GM12865 (cell line): ENCODE measurements at regions not wholly inside any gene's neighbourhood (a gene's known extent, or its start where the extent isn't known, plus 50 kb on each side); places are given as distances from the start of the nearest gene placed in this dataset.
A peak's percentile ranks its signal among the peaks of the same experiment; 100 is the strongest.

Source experiments
- DNase-seq: peaks from one replicate; pipeline ENCODE4 v3.0.0; 2010; ENCODE audit warnings: low read depth
- H3K4me3 ChIP-seq: 2 replicates; pipeline ENCODE4 v1.5.1; 2011; ENCODE audit warnings: mild to moderate bottlenecking, low read depth, low read length, control low read depth
- TF ChIP-seq, protein P1 (sequence below): IDR thresholded peaks from 2 replicates; pipeline ENCODE4 v1.5.1; 2011; ENCODE audit warnings: low read length, control low read depth, low read depth, inconsistent platforms; ENCODE audit not compliant: insufficient read depth; ENCODE audit errors: missing control alignments

DNA sequence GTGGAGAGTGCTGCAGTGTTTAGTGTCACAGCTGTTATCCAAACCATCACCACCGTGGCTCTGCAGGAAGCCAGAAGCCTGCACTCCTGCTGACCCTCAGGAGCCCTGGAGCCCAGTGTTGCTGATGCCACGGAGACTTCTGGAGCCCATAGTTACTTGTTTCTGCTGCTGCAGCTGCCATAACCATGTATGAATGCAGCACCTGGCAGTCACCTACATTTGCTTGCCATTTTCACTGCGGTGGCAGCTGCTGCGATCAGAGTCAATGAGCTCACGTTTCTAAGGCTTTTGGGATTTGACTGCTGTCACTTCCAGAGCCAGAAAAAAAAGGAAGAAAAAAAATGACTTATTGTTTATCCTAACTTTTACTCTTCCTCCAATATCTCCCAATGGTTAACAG, 299.2 kb upstream of the THRB start:
- H3K4me3 ChIP-seq, result no peak overlapping the region
- DNase-seq, result no peak
- TF ChIP-seq, protein P1, sequence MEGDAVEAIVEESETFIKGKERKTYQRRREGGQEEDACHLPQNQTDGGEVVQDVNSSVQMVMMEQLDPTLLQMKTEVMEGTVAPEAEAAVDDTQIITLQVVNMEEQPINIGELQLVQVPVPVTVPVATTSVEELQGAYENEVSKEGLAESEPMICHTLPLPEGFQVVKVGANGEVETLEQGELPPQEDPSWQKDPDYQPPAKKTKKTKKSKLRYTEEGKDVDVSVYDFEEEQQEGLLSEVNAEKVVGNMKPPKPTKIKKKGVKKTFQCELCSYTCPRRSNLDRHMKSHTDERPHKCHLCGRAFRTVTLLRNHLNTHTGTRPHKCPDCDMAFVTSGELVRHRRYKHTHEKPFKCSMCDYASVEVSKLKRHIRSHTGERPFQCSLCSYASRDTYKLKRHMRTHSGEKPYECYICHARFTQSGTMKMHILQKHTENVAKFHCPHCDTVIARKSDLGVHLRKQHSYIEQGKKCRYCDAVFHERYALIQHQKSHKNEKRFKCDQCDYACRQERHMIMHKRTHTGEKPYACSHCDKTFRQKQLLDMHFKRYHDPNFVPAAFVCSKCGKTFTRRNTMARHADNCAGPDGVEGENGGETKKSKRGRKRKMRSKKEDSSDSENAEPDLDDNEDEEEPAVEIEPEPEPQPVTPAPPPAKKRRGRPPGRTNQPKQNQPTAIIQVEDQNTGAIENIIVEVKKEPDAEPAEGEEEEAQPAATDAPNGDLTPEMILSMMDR, result no peak

DNA sequence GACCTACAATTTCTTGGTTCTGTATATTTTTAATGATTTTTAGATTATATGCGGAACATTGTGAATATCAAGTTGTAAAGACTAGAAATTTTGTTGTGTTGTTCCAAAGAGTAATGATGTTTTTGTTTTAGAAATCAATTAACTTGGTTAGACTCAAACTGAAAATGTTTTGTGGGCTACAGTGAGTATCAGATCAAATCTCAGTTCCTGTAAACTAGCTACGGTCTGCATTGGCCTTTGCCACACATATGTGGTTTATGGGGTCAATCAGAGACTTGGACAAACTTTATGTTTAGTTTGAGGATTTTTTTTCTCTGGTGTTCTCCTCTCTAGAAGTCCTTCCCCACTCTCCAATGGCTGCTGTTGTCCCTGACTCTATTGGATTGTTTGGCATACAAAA, 308.0 kb upstream of the THRB start:
- DNase-seq, result peak; percentile 59
- TF ChIP-seq, protein P1, result no peak
- H3K4me3 ChIP-seq, result no peak overlapping the region

DNA sequence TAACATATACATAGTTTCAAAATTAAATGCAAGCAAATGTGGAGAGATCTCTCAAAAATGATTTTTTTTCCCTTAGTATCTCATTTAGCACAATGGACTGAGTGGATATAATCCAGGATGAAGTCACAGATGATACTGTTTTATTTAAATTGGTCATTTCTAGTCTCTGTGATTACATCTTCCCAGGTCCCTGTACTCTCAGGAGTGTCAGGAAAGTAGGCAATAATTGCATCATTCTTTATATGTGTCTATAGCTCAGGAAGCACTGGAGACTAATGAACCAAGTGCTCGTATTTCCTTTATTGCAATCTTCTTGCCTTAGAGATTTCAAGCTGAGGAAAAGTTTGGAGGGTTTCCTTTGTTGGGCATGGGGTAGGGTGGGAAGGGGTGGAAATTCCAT, 309.4 kb upstream of the THRB start:
- DNase-seq, result no peak
- TF ChIP-seq, protein P1, result no peak
- H3K4me3 ChIP-seq, result no peak overlapping the region

DNA sequence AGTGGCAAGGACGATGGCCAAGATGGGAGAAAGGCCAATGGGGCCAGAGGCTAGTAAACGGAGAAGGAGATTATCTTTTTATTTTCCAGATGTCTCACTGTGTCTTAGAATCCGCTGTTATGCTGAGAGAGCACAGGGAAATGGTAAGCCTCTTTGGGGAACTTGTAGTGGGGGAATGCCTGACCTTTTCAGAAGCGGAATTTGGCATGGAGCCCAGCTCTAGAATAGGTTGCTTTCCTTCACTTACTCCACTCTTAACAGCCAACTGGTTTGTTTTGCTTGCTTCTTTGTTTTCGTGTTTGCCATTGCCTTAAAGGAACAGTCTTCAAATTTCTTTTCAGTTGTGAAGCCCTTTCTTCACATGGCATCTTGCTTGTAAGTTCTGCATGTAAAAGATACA, 316.2 kb upstream of the THRB start:
- H3K4me3 ChIP-seq, result no peak overlapping the region
- TF ChIP-seq, protein P1, result no peak
- DNase-seq, result peak; percentile 13

DNA sequence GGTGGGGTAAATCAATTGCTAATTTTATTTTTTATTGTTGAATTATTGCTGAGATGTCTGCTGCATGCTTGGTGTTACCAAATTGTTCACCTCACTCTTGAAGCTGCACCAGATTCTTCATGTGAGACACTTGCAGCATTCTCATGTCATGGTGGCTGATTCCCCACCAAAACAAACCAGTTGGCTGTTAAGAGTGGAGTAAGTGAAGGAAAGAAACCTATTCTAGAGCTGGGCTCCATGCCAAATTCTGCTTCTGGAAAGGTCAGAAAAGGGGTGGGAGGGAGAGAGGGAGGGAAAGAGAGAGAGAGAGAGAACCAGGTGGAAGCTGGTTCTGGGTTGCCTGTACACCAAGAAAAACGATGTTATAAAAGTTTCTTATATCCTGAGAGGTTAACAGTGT, 317.5 kb upstream of the THRB start:
- TF ChIP-seq, protein P1, result no peak
- no peak for DNase-seq

DNA sequence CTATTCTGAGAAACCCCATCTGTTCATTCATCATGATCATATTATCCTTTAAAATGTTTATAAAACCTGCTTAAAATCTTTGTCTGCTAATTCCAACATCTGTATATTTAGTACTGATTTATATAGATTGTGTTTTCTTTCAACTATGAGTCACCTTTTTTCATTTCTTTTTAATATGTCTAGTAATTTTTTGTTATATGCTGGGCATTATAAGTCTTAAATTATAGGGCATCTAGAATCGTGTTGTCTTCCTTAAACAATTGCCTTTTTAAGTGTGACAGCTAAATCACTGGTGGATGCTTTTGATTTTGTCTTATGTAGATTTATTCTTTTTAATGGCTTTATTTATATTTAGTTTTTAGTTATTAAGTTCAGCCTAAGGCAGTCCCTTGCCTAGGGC, 323.4 kb upstream of the THRB start:
- TF ChIP-seq, protein P1, result no peak
- DNase-seq, result no peak

More for the DNA sequence above, 317.5 kb upstream of the THRB start:
- H3K4me3 ChIP-seq, result no peak overlapping the region

DNA sequence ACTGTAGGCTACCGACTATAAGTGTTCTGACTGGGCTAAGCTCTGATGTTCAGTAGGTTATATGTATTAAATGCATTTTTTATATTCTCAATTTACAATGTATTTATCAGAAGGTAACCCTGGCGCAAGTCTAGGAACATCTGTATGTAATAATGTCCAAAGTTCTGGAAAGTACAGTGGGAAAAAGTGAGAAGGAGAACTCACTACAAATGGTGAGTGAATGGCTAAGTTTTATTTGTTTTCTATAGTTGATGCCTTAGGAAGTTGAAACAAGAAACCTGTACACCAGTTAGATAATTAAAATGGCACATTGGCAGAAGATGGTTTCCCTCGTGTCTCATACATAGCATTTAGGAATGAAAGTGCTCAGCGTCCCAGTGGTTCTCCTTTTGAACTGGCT, 333.4 kb upstream of the THRB start:
- no peak overlapping the region for H3K4me3 ChIP-seq
- DNase-seq, result no peak
- TF ChIP-seq, protein P1, result no peak

More for the DNA sequence above, 323.4 kb upstream of the THRB start:
- no peak overlapping the region for H3K4me3 ChIP-seq
